HG03066 (cell line): ENCODE measurements at regions not wholly inside any gene's neighbourhood (a gene's known extent, or its start where the extent isn't known, plus 50 kb on each side); places are given as distances from the start of the nearest gene placed in this dataset.

Experiments
- ATAC-seq: cut with Tn5 transposase; IDR thresholded peaks from one replicate; pipeline ENCODE4 v1.9.1; 2021; ENCODE audit warnings: low read depth; ENCODE audit not compliant: unreplicated experiment

DNA sequence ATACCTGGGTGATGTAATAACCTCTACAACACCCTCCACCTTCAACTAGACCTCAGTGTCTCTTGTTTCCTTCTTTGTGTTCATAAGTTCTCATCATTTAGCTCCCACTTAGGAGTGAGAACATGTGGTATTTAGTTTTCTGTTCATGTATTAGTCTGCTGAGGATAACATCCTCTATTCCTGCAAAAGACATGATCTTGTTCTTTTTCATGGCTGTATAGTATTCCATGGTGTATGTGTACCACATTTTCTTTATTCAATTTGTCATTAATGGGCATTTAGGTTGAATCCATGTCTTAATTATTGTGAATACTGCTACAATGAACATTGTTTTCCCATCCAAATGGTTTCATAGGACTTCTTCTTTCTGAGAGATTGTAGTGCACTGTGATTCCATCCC is 135.7 kb downstream of the MBL2 start:
- no peak for ATAC-seq

DNA sequence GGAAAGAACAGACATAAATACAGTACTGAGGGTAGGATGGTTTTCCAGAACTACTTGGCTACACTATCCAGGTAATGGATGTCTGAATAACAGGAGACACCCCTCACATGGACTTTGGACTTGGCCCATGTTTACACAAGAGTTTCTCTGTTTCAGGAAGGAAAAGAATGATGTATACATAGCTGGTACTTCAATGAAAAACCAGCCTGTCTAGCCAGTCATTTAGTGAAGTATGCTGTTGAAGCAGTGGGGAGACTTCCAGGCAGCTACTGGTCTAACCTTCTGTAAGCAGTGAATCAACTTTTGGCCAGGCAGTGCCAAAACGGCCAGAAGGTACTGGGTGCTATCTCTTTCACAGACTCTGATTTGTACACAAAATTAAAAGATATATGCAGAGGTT is 135.0 kb downstream of the MBL2 start:
- no peak for ATAC-seq

DNA sequence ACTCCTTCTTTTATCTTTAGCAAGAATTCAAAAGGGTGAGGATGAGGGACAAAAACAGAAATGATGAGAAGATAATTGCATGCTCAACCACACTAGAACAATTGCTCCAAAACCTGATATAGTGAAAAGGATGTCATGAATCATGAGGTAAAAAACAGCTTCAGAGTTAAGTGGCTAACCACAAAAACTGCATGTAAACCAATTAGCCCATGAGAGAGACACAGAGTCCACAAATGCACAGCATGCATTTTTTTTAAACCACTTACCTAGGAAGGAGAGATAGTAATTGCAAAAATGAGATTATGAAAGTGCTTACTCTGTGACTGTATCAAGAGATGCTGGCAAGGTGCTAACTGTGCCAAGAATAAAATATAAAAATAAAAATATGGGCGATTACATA is 132.9 kb downstream of the MBL2 start:
- no peak for ATAC-seq

DNA sequence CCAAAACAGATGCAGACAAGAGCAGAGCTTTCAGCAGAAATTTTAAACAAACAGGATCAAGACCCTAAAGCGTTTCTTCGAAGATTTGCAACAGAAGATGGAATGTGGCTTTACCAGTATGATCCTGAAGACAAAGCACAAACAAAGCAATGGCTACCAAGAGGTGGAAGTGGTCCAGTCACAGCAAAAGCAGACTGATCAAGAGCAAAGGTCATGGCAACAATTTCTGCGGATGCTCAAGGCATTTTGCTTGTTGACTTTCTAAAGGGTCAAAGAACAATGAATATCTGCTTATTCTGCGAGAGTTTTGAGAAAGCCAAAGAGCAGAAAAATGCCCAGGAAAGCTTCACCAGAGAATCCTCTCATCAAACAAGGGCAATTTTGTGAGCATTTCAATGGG is 130.4 kb downstream of the MBL2 start:
- no peak for ATAC-seq

DNA sequence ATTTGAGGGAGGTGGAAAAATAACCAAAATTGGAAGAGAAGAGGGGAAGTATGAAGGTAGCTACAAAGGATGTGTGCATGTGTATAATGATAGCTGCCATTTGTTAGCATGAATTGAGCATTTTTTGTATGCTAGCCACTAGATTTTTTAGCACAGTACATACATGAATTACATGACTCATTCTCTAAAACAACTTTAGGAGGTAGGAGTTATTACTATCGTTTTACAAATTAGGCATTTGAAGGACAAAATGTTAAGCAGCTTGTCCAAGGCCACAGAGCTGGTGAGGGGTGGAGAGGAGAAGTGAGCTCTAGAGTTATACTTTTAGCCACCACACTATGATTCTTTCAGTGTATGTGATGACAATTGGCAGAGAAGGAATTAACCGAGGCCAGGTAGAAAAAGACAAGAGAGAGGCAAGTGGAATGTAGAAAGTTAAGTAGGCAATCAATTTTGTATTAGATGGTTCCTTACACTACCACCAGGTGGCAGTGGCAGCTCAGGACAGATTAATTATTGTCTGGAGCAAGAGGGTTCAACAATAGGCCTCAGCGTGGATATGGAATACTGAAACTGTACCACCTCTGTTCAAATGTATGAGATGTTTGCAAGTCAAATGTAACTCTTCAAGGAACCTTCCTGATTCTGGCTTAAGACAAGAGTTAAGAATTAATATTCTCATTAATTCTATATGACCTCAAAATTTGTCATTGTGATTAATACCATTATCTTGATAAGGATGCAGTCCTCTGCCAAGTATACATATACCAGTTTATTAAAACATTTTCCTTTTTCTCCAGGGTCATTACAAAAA is 128.0 kb downstream of the MBL2 start:
- peak; percentile 90 for ATAC-seq

DNA sequence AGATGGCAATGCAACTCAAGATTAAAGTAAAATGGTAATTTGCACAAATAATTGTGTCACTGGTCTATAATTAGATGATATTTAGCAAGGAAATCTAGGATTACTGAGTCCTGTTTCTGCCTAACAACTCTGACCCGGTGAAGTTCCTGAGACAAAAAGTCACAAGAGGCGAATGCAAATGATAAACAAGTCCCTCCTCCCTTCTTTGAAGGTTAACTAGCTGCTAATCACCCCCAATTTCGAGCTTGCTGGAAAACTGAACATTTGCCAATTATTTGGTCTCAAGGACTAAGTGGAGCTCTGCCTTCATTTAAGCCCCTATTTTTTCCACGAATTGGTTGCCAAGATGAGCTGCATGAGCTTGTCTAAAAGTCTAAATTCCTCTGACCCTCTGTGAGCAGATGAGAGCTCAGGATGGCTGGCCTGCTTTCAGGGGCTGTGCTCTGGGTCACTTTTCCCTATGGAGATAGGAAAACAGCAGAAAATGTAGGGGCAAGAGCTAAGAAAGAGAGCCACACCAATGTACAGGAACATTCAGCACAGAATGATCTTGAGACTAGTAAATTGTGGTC is 127.3 kb downstream of the MBL2 start:
- no peak for ATAC-seq

DNA sequence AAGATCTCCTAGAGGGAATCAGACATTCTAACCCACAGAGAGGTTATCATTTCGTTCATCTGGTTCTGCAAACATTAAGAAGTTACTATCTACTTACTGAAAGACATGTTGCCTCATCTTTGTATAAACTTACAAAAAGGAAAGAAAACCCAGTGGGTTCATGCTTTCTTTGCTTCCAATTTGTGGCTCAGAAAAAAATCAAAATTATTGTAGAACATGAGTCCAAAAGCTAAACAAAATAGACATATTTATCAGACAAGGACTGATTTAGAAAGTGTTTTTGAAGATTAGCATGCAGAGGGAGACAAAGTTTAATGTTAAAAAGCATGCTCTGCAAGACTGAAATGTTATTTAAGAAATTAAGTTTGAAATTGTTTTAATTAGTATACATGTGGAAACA is 123.1 kb downstream of the MBL2 start:
- ATAC-seq, result no peak

DNA sequence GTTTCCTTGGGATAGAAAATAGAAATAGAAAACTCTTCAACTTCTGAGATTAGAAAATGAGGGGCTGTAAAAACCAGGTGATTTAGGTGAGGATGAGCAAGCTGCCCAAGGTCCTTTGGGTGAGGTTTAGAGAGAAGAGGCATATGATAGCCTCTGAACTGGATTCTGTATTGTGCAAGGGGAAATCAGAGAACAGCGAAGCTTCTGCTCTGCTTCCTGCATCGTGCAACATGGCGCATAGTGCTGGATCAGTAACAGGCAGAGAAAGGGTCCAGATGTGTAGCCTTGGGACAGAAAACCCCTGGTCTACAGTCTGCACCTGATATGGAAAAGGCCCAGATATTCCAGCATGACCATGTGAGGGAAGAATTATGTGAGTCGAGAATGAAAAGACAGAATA is 121.7 kb downstream of the MBL2 start:
- ATAC-seq, result no peak

DNA sequence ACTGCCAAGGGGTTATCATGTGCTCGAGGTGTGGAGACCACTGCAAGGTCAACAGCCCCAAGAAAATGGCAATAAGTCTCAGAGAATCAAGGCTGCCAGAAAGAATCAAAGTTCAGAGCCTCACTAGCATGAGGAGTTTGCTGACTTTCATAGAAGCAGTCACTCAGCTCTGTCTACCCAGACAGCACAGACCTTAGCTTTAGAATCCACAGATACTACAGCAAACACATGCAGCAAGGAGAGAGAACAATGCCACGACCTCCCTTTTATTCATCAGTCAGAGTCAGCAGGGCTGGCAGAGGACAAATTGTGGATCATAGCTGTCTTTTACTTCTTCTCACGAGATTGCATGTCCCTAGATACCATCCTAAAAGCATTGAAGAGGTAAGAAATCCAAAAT is 121.3 kb downstream of the MBL2 start:
- no peak for ATAC-seq

DNA sequence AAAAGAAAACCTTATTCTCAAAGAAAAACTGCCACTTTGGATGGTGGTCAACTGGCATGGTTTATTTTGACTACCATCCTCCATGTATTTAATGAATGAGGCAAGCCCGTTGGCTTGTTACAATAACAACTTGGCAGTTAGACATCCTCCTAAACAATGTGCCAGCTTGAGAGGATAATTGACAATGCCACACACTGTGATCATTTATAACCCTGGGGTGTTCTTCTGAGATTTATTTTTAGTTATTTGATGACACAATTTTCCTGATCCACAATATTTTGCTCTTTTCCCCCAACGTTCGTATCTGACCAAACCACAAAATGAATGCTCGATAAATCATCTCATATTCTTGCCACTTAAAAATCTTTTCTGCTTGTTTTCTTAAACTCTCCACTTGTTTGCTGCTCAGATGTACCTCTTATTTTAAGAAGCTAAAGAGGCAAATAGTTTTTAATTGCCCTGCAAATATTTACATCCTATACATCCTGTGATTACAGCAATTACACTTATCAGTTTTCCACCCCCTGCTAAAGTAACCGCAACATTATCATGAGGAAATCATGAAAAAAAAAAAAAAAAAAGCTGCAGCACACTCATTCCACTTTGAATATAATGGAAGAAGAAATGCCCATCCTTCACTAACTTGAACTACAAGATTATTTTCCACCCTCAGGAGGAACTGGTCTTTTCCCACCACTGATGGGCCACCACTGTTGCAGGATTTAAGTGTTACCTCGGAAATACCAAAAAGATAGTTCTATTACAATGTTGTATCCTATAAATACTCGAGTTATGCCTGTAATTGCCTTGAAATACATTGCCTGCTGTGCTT is 119.9 kb downstream of the MBL2 start:
- no peak for ATAC-seq

DNA sequence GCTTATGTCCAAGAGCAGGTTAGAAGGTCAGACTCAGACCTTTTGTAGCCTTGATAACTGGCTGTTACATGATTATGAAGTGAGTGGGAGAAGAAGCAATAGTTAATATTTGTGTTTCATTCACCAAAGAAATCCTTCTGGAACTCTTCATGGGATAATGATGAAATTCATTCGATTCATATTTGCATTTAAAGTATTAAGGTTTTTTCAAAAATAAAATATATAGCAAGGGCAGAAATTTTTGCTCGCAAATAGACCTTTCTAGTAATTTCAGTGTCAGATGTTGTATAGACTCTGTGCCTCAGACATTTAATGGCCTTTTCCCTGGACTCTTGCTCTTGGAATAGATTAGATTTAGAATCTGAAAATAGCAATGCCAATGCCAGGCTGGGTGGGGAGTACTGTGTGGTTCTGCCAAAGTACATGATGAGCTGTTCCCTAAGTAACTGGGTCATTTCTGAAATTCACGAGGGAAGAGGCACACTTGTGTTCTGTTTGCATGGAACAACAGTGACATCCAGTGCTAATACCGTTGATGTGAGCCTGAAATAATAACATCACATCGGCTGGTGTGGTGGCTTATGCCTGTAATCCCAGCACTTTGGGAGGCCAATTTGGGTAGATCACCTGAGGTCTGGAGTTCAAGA is 119.2 kb downstream of the MBL2 start:
- no peak for ATAC-seq

DNA sequence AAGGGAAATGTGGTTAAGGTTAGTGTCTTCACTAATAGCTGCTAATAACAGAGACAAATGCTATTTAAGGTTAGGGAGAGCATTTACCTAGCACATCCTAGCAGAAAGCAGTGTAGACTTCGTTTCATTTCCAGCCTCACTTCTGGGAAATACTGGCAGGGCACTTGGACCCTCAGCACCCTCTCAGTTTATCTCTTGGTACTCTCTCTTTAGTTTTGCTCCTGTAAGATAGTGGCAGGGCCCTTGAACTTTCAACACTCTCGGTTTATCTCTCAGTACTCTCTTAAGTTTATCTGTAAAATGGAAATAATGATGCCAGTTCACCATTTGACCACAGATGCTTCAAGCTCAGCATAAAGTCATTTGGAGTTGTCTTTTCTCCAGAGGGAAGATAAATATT is 118.4 kb downstream of the MBL2 start:
- no peak for ATAC-seq

DNA sequence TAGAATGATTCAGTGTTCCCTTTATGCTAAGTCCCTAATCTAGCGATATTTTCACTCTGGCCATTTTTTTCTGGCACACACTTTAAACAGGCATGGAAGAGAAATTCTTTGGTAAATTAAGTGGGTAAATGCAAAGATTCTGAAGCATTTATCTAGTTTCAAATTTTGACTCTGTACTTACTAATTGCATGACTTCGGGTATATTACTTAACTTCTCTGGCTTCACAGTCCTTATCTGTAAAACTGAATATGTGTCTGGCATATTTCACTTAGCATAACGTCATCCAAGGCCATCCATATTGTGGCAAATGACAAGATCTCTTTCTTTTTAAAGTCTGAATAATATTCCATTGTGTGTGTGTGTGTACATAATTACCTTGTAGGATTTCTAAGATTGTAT is 114.5 kb downstream of the MBL2 start:
- no peak for ATAC-seq

DNA sequence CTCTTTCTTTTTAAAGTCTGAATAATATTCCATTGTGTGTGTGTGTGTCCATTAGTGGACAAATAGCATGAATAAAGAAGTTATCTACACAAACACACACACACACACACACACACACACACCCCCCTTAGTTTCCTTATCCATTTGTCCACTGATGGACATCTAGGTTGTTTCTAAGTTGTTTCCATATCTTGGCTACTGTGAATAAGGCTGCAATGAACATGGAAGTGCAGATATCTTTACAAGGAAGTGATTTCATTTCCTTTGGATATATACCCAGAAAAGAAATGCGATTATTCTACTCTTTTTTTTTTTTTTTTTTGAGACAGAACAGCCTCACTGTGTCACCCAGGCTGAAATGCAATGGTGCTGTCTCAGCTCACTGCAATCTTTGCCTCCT is 113.5 kb downstream of the MBL2 start:
- no peak for ATAC-seq

DNA sequence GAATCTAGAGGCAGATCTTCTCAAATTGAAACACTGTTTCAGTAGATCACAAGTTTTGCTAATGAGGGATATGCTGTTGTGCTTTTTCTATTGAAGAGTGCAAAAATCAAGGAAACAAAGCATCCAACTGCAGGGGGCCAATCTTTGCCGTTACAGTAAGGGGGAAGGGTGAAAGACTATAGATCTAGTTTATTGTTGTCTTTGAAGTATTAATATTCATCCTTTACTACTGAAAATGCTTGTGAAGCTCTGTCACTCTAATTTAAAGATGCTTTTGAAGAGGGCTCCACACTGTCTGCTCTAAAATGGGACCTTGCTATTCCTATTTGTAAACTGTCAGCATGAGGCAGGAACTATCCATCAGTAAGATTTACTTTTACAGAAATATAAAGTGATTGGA is 110.3 kb downstream of the MBL2 start:
- ATAC-seq, result no peak

DNA sequence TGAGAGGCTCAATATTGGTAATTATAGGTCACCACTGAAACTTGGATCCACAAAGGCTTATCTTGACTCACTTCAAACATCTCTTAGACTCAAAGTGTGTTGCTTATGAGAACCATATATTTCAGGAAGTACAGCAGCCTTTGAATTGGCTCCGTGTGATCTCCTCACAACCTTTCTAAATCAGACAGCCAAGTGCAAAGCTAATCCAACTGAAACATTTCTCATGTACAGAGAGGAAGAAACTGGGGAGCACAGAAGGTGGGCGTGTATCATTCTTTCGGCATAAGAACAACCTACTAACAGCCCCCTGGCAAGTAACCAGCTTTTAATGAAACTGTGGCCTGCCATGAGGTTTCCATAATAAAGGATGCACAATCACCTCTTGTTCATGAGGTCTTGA is 109.4 kb downstream of the MBL2 start:
- no peak for ATAC-seq

DNA sequence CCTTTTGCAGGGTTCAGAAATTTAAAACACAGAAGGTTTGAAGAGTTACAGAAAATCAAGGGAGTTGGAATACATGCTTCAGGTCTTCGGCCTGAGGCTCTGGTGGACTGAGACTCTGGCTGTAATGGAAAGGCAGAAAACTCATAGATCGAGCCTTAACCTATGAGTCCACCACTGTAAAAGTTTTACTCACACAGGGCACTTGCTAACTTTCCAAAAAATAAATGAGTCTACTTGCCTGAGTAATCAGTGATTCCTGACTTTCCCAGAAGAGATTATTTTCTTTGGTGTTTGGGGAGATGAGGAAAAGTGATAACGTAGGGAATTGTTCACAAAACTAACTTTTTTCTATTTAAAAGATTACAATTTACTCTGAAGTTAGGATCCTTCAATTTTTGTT is 108.0 kb downstream of the MBL2 start:
- no peak for ATAC-seq

DNA sequence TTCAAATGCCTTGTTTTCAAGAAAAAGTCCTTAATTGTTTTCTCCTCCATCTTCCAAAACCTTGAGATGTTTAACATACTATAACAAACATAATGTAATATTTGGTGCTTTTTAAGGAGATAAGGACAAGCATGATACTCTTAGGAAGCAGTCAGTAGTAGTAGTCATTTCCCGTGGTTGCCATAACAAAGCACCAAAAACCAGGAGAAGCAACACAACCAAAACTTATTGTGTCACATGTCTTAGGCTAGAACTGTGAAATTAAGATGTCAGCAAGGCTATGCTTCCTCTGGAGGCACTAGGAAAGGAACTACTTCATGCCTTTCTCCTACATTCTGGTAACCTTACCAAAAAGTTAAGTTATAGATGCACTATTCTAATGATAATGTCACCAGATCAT is 106.8 kb downstream of the MBL2 start:
- no peak for ATAC-seq

DNA sequence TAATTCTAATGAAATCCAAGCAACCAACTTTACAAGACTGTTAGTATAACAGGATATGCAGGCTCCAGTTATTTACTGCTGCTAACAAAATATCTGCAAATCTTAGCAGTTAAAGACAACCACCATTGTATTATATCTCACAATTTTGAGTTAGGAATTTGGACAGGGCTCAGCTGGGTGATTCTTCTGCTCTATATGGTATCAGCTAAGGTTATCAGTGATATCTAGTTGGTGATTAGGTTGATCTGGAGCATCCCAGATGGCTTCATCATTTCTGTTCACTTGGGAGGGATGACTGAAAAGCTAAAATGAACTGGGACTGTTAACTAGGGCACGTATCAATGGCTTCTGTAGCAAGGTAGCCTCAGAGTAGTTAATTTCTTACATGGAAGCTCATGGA is 105.7 kb downstream of the MBL2 start:
- ATAC-seq, result no peak

DNA sequence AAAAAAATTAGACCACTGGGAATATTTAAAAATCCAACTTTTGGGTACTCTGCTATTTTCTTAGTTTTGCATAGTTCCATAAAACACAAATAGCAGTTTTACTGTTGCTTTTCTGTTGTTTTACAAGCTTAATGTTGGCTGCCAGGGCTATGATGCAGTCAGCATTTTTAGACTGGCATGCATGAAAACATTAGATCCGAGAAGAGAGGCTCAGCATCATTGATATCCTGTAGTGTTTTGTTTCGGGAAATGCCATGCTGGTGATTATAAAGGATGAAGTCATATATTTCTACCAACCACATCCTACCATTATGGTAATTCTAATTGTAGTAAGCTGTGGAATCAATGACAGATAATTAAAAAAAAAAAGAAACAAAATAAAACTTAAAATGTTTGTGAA is 104.6 kb downstream of the MBL2 start:
- no peak for ATAC-seq

DNA sequence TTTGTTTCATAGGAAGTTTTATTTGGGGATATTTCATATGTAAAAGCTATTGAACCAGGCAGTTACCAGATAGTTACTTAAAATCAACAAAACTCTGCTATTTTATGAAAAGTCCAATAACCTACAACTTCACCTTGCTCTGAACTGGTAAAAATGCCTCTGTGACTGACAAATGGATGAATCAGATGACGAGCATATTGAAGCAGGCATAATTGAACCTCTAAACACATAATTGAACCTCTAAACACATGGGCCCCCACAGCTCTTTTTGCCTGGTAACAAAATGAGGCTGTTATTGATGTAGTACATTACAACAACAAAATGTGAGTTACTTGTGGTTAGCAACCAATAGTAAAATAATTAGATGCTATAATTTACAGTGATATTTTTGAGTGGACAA is 99.7 kb downstream of the MBL2 start:
- no peak for ATAC-seq
